NB4 (cell line): ENCODE measurements at regions not wholly inside any gene's neighbourhood (a gene's known extent, or its start where the extent isn't known, plus 50 kb on each side); places are given as distances from the start of the nearest gene placed in this dataset.

ENCODE experiments used
- DNase-seq: peaks from one replicate; pipeline ENCODE4 v3.0.0; 2010; ENCODE audit warnings: low read depth
- H3K4me3 ChIP-seq: one replicate; pipeline ENCODE4 v1.5.1; 2011; ENCODE audit warnings: mild to moderate bottlenecking, low read depth, low read length, moderate library complexity
- MAX ChIP-seq: IDR thresholded peaks from 2 replicates; pipeline ENCODE4 v1.6.1; 2011; ENCODE audit warnings: low read depth, low read length
- MYC ChIP-seq: IDR thresholded peaks from 2 replicates; pipeline ENCODE4 v1.6.1; 2011; ENCODE audit warnings: low read depth, low read length
- POLR2A ChIP-seq: IDR thresholded peaks from 2 replicates; pipeline ENCODE4 v1.6.1; 2011; ENCODE audit warnings: mild to moderate bottlenecking; ENCODE audit not compliant: insufficient read length; ENCODE audit errors: extremely low read depth
- TF ChIP-seq, protein P1 (sequence below): IDR thresholded peaks from one replicate; pipeline ENCODE4 v1.5.1; 2012; ENCODE audit warnings: low read depth, low read length

DNA sequence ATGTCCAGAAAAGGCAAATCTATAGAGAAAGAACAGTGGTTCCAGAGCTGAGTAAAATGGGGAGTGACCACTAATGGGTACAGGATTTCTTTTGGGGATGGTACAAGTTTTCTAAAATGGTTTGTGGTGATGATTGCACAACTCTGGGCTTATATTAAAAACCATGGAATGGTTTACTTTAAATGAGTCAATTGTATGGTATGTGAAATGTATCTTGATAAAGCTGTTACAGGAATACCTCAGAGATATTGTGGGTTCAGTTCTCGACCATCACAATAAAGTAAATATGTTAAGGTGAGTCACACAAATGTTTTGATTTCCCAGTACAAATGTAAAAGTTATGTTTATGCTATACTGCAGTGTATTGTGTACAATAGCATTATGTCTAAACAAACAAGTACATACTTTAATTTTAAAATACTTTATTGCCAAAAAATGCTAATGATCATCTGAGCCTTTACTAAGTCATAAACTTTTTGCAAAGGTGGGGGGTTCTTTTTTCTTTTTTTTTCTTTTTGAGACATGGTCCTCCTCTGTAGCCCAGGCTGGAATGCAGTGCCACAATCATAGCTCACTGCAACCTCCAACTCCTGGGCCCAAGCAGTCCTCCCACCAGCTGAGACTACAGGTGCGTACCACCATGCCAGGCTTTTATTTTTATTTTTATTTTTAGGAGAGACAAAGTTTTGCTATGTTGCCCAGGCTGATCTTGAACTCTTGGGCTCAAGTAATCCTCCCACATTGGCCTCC, 65.9 kb downstream of the SHOC1 start:
- TF ChIP-seq MAX (no peak), POLR2A (no peak)
- TF ChIP-seq, protein P1, sequence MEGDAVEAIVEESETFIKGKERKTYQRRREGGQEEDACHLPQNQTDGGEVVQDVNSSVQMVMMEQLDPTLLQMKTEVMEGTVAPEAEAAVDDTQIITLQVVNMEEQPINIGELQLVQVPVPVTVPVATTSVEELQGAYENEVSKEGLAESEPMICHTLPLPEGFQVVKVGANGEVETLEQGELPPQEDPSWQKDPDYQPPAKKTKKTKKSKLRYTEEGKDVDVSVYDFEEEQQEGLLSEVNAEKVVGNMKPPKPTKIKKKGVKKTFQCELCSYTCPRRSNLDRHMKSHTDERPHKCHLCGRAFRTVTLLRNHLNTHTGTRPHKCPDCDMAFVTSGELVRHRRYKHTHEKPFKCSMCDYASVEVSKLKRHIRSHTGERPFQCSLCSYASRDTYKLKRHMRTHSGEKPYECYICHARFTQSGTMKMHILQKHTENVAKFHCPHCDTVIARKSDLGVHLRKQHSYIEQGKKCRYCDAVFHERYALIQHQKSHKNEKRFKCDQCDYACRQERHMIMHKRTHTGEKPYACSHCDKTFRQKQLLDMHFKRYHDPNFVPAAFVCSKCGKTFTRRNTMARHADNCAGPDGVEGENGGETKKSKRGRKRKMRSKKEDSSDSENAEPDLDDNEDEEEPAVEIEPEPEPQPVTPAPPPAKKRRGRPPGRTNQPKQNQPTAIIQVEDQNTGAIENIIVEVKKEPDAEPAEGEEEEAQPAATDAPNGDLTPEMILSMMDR = no peak
- peak; percentile 17 for DNase-seq
- H3K4me3 ChIP-seq = no peak overlapping the region

- TF ChIP-seq MAX (no peak), MYC (no peak), POLR2A (no peak)
- TF ChIP-seq, protein P1 = no peak
- DNase-seq = no peak
- no peak overlapping the region for H3K4me3 ChIP-seq
Observed at GRCh38 chr9:111728143-111728542, 66.6 kb downstream of the SHOC1 start.

GRCh38 chr9:111726949-111727348, 65.5 kb downstream of the GNG10 start:
- no peak overlapping the region for H3K4me3 ChIP-seq
- TF ChIP-seq MAX (no peak), MYC (no peak), POLR2A (no peak)
- TF ChIP-seq, protein P1 = no peak
- no peak for DNase-seq

- TF ChIP-seq, protein P1 = no peak
- no peak for TF ChIP-seq MYC
- TF ChIP-seq POLR2A = no peak
- TF ChIP-seq MAX = no peak
- DNase-seq = peak; percentile 3
- no peak overlapping the region for H3K4me3 ChIP-seq
Observed at GRCh38 chr9:111720174-111720573, 58.8 kb downstream of the GNG10 start.
